Activated T-cell treated with anti-CD3 and anti-CD28 coated beads, Interleukin-2, amount 50 U/mL, for 24 hours (primary cell): ENCODE measurements at regions not wholly inside any gene's neighbourhood (a gene's known extent, or its start where the extent isn't known, plus 50 kb on each side); places are given as distances from the start of the nearest gene placed in this dataset.

Experiments
- DNase-seq: peaks from one replicate; pipeline ENCODE4 v3.0.0-alpha.2; 2020
- H3K27ac Mint-ChIP-seq: 2 replicates; pipeline ENCODE4 v1.8.0; 2020; ENCODE audit warnings: mild to moderate bottlenecking, mixed read lengths
- H3K27me3 Mint-ChIP-seq: 2 replicates; pipeline ENCODE4 v1.8.0; 2020; ENCODE audit warnings: mixed read lengths
- H3K36me3 Mint-ChIP-seq: 2 replicates; pipeline ENCODE4 v1.8.0; 2020; ENCODE audit warnings: low read depth, mixed read lengths
- H3K4me1 Mint-ChIP-seq: 2 replicates; pipeline ENCODE4 v1.8.0; 2020; ENCODE audit warnings: low read depth, mixed read lengths
- H3K4me3 Mint-ChIP-seq: 2 replicates; pipeline ENCODE4 v1.8.0; 2020; ENCODE audit warnings: mild to moderate bottlenecking, moderate library complexity, mixed read lengths
- H3K9me3 Mint-ChIP-seq: 2 replicates; pipeline ENCODE4 v1.8.0; 2020; ENCODE audit warnings: mixed read lengths

- H3K27me3 Mint-ChIP-seq: no peaks in the 10 kb centered on the region
- no peak overlapping the region for H3K4me3 Mint-ChIP-seq
- no peak overlapping the region for H3K27ac Mint-ChIP-seq
- peaks cover 5% of the 10 kb centered on the region for H3K9me3 Mint-ChIP-seq
- no peak for DNase-seq
- no peaks in the 10 kb centered on the region for H3K4me1 Mint-ChIP-seq
- H3K36me3 Mint-ChIP-seq: no peaks in the 10 kb centered on the region
These were observed 248.8 kb downstream of the MRPS30 start for GRCh38 chr5:45057564-45057963.

DNA sequence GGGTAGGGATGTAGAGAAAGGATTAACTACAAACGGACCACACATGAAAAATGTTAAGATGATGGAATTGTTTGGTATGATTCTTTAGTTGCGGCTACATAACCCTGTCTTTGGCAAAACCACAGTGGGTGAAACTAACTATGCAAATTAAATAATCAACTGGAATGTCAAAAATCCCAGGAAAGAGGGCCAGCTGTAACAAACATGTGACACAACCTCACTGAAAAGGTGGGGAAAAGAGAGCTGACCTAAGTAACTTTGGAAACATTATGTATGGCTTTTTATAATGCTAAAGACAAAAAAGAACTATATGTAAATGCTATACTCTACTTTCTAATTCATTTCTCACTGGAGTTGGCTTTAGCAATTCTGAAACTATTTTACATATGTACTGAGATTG, 252.0 kb downstream of the MRPS30 start:
- DNase-seq: no peak
- Mint-ChIP-seq H3K4me1 (no peaks in the 10 kb centered on the region), H3K36me3 (no peaks in the 10 kb centered on the region), H3K27me3 (no peaks in the 10 kb centered on the region), H3K4me3 (no peak overlapping the region), H3K9me3 (peaks cover 7% of the 10 kb centered on the region), H3K27ac (no peak overlapping the region)

GRCh38 chr5:45062044-45062443, 253.3 kb downstream of the MRPS30 start:
- H3K27me3 Mint-ChIP-seq: no peaks in the 10 kb centered on the region
- DNase-seq: no peak
- no peaks in the 10 kb centered on the region for H3K4me1 Mint-ChIP-seq
- peaks cover 7% of the 10 kb centered on the region for H3K9me3 Mint-ChIP-seq
- no peak overlapping the region for H3K27ac Mint-ChIP-seq
- H3K4me3 Mint-ChIP-seq: no peak overlapping the region
- no peaks in the 10 kb centered on the region for H3K36me3 Mint-ChIP-seq

DNA sequence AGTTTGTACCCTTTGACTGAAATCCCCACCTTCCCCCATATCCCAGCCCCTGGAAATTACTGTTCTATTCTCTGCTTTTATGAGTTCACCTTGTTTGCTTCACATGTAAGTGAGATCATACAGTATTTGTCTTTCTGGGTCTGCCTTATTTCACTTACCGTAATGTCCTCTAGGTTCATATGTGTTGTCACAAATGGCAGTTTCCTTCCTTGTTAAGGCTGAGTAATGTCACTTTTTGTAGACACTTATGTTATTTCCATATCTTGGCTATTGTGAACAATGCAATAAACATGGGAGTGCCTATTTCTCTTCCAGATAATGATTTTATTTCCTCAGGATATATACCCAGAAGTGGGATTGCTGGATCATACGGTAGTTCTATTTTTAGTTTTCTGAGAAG, 272.3 kb downstream of the MRPS30 start:
- DNase-seq: no peak
- Mint-ChIP-seq H3K4me3 (no peak overlapping the region), H3K27ac (no peak overlapping the region), H3K9me3 (peaks cover 11% of the 10 kb centered on the region), H3K36me3 (no peaks in the 10 kb centered on the region), H3K4me1 (no peaks in the 10 kb centered on the region), H3K27me3 (no peaks in the 10 kb centered on the region)

DNA sequence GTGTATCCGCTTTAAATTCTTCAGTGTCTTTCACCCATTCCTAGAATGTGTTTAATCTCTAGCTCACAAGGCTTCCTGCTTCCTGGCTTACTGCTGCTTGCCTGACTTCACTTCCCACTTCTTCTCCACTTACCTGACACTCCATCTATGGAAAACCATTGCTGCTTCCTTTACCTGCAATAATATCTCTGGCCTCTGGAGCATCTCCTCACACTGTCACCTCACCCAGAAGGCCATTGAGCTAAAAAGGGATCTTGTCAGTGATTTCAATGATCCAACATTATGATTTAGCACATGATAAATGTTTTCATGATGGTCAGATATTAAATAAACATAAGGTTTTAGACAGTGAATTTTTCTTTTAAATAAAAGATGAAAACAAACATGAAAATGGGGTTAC, 281.1 kb downstream of the MRPS30 start:
- no peaks in the 10 kb centered on the region for H3K27me3 Mint-ChIP-seq

DNA sequence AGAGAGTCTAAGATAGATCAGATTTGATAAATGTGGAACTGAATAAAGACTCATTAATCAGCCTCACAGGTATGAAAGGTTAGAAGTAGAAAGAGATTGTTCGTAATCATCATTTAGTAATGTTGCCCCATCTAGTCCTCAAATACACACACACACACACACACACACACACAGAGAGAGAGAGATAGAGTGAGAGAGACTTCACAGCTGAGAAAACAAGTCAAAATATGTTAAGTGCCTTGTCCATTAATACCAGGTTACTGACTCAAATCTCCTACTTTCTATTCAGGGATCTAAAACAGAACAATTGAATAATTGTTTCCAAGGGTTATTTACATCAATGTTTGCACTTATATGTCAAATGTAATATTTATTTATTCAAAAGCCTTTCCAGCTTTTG, 284.6 kb downstream of the MRPS30 start:
- DNase-seq: no peak
- Mint-ChIP-seq H3K4me3 (no peak overlapping the region), H3K9me3 (peaks cover 16% of the 10 kb centered on the region), H3K4me1 (no peaks in the 10 kb centered on the region), H3K27ac (no peak overlapping the region), H3K27me3 (no peaks in the 10 kb centered on the region), H3K36me3 (no peaks in the 10 kb centered on the region)

More for the DNA sequence above, 281.1 kb downstream of the MRPS30 start:
- no peak for DNase-seq
- Mint-ChIP-seq H3K9me3 (peaks cover 10% of the 10 kb centered on the region), H3K27ac (no peak overlapping the region), H3K36me3 (no peaks in the 10 kb centered on the region), H3K4me1 (no peaks in the 10 kb centered on the region), H3K4me3 (no peak overlapping the region)

DNA sequence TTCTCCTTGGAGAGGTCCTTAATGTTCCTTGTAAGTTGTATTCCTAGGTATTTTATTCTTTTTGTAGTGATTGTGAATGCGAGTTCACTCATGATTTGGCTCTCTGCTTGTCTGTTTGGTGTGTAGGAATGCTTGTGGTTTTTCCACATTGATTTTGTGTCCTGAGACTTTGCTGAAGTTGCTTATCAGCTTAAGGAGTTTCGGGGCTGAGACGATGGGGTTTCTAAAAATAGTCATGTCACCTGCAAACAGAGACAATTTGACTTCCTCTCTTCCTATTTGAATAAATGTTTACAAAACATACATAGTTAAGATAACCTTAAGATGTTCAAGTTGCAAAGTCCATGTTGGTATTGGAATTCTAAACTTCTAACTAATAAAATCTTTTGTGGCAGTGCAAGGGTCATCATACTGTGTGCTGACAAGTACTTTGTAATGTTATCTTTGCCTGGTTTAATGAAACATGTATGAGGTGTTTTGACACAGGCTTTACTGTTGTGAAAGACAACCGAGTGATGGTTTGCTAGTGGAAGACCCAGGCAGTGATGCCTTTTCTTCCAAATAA, 286.2 kb downstream of the MRPS30 start:
- Mint-ChIP-seq H3K4me3 (no peak overlapping the region), H3K27ac (no peak overlapping the region), H3K4me1 (no peaks in the 10 kb centered on the region), H3K9me3 (peaks cover 13% of the 10 kb centered on the region), H3K36me3 (no peaks in the 10 kb centered on the region), H3K27me3 (no peaks in the 10 kb centered on the region)
- no peak for DNase-seq

DNA sequence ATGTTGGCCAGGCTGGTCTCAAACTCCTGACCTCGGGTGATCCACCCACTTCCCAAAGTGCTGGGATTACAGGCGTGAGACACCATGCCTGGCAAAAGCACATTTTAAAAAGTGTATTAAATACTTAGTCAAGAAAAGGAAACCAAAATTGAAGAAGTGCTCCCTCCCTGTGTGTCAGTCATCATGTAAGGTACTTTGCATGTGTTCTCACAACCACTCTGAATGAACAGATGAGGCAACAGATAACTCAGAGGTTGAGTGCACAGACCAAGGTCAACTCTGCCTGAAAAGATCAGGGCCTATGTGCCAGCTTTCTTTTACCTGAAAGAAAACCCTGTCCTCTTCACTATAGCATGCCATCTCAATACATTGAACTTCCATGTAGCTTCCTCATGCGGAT, 289.7 kb downstream of the MRPS30 start:
- peaks cover 12% of the 10 kb centered on the region for H3K9me3 Mint-ChIP-seq
- DNase-seq: no peak
- H3K27ac Mint-ChIP-seq: no peak overlapping the region
- H3K27me3 Mint-ChIP-seq: no peaks in the 10 kb centered on the region
- H3K36me3 Mint-ChIP-seq: no peaks in the 10 kb centered on the region
- H3K4me1 Mint-ChIP-seq: no peaks in the 10 kb centered on the region
- H3K4me3 Mint-ChIP-seq: no peak overlapping the region

- H3K36me3 Mint-ChIP-seq: no peaks in the 10 kb centered on the region
- H3K27ac Mint-ChIP-seq: no peak overlapping the region
- no peaks in the 10 kb centered on the region for H3K4me1 Mint-ChIP-seq
- no peak for DNase-seq
- peaks cover 17% of the 10 kb centered on the region for H3K9me3 Mint-ChIP-seq
- H3K27me3 Mint-ChIP-seq: no peaks in the 10 kb centered on the region
- no peak overlapping the region for H3K4me3 Mint-ChIP-seq
These were observed 292.4 kb downstream of the MRPS30 start for GRCh38 chr5:45101146-45101545.

- Mint-ChIP-seq H3K27me3 (no peaks in the 10 kb centered on the region), H3K4me3 (no peak overlapping the region), H3K27ac (no peak overlapping the region), H3K9me3 (peaks cover 7% of the 10 kb centered on the region), H3K4me1 (no peaks in the 10 kb centered on the region), H3K36me3 (no peaks in the 10 kb centered on the region)
- no peak for DNase-seq
These were observed 296.8 kb downstream of the MRPS30 start for GRCh38 chr5:45105491-45105994.

DNA sequence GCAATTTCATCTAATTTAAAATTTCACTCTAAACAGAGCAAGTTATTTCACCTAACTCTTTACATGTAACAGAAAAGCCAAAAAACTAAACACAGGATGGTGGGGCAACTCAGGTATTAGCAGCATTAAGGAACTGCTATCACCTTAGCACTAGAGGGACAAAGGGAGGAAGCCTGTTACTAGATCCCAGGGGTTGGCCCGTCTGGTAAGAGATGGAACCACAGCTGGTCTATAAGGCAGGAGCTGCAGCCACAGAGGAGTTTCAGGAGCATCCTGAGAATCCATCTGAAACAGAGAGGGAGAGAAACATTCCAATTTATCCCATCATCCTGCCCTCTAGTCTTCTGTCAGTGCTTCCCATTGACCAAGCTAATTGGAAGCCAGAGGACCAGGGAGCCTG, 300.3 kb downstream of the MRPS30 start:
- H3K4me3 Mint-ChIP-seq: no peak overlapping the region
- H3K27ac Mint-ChIP-seq: no peak overlapping the region
- no peaks in the 10 kb centered on the region for H3K4me1 Mint-ChIP-seq
- H3K9me3 Mint-ChIP-seq: peaks cover 9% of the 10 kb centered on the region
- H3K27me3 Mint-ChIP-seq: no peaks in the 10 kb centered on the region
- no peaks in the 10 kb centered on the region for H3K36me3 Mint-ChIP-seq
- DNase-seq: no peak

GRCh38 chr5:45109636-45110035, 300.9 kb downstream of the MRPS30 start:
- H3K4me3 Mint-ChIP-seq: no peak overlapping the region

DNA sequence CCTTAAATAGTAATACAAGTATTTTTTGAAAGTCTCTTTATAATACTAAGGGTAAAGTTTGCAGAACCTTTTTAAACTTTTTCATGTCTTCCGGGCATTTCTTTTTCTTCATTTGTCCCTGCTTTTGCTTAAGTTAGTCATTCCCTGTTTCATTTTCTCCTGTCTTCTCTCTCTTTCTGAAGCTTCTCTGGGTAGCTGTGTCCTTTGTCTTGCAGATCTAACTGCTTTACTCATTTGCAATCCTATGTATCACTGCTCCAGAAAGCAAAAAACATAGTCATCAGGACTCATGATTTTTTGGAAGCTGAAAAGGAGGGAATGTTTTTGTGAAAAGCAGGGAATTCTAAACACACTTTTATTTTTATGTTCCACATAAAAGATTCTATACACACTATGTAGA, 301.7 kb downstream of the MRPS30 start:
- H3K27me3 Mint-ChIP-seq: no peaks in the 10 kb centered on the region
- H3K27ac Mint-ChIP-seq: no peak overlapping the region
- no peak overlapping the region for H3K4me3 Mint-ChIP-seq
- H3K9me3 Mint-ChIP-seq: peaks cover 4% of the 10 kb centered on the region
- no peaks in the 10 kb centered on the region for H3K4me1 Mint-ChIP-seq
- no peak for DNase-seq
- no peaks in the 10 kb centered on the region for H3K36me3 Mint-ChIP-seq

More at GRCh38 chr5:45109636-45110035, 300.9 kb downstream of the MRPS30 start:
- Mint-ChIP-seq H3K4me1 (no peaks in the 10 kb centered on the region), H3K36me3 (no peaks in the 10 kb centered on the region), H3K27me3 (no peaks in the 10 kb centered on the region), H3K27ac (no peak overlapping the region), H3K9me3 (peaks cover 9% of the 10 kb centered on the region)
- DNase-seq: no peak

DNA sequence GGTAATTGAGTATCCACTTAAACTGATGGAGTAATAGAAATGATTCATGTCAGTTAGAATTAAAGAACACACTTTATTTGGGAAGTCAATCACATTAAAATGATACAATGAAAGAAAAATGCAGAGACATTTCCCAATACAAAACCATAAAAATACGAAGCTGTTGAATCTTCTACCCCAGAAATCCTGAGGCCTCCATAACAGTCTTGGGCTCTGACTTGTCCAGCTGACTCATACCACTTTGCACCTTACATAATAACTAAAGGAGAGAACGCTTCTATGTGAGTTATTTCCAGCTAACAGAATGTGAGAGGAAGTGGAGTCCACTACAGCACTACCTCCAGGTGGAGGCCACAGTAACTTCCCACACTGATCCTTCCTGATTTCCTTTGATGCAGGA, 305.0 kb downstream of the MRPS30 start:
- H3K27me3 Mint-ChIP-seq: no peaks in the 10 kb centered on the region
- no peaks in the 10 kb centered on the region for H3K36me3 Mint-ChIP-seq
- H3K4me1 Mint-ChIP-seq: no peaks in the 10 kb centered on the region
- no peak for DNase-seq
- no peak overlapping the region for H3K27ac Mint-ChIP-seq
- H3K9me3 Mint-ChIP-seq: peaks cover 7% of the 10 kb centered on the region
- no peak overlapping the region for H3K4me3 Mint-ChIP-seq

GRCh38 chr5:45132972-45133371, 324.2 kb downstream of the MRPS30 start:
- peaks cover 25% of the 10 kb centered on the region for H3K9me3 Mint-ChIP-seq
- H3K36me3 Mint-ChIP-seq: no peaks in the 10 kb centered on the region
- no peak for DNase-seq
- no peaks in the 10 kb centered on the region for H3K27me3 Mint-ChIP-seq
- H3K4me3 Mint-ChIP-seq: no peak overlapping the region
- H3K4me1 Mint-ChIP-seq: no peaks in the 10 kb centered on the region
- H3K27ac Mint-ChIP-seq: no peak overlapping the region

- peaks cover 16% of the 10 kb centered on the region for H3K9me3 Mint-ChIP-seq
- H3K4me1 Mint-ChIP-seq: no peaks in the 10 kb centered on the region
- no peaks in the 10 kb centered on the region for H3K27me3 Mint-ChIP-seq
These were observed 354.2 kb downstream of the MRPS30 start for GRCh38 chr5:45162974-45163373.

More at GRCh38 chr5:45162974-45163373, 354.2 kb downstream of the MRPS30 start:
- H3K4me3 Mint-ChIP-seq: no peak overlapping the region
- no peak overlapping the region for H3K27ac Mint-ChIP-seq
- no peak for DNase-seq
- no peaks in the 10 kb centered on the region for H3K36me3 Mint-ChIP-seq
